ENCODE measurements at regions not wholly inside any gene's neighbourhood (a gene's known extent, or its start where the extent isn't known, plus 50 kb on each side); places are given as distances from the start of the nearest gene placed in this dataset.
A peak's percentile ranks its signal among the peaks of the same experiment; 100 is the strongest.
"Not testable (repeated sequence)": the region's sequence is repeated elsewhere in the genome, so short reads cannot be mapped to it uniquely, and the experiment has no call there.

- no peak for DNase-seq
Measured at GRCh38 chr5:41995193-41995592, 70.1 kb downstream of the FBXO4 start.

GRCh38 chr5:42001673-42002072, 76.6 kb downstream of the FBXO4 start:
- DNase-seq, result no peak

DNA sequence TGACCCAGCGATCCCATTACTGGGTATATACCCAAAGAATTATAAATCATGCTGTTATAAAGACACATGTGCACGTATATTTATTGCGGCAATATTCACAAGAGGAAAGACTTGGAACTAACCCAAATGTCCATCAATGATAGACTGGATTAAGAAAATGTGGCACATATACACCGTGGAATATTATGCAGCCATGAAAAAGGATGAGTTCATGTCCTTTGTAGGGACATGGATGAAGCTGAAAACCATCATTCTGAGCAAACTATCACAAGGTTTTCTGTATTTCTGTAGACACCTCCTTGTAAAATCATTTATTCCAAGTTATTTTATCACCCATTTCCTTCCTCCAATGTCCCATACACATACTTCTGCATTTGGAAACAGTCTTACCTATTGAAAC, 78.8 kb downstream of the FBXO4 start:
- not testable (repeated sequence) for DNase-seq

GRCh38 chr5:42005561-42006153, 80.6 kb downstream of the FBXO4 start:
- DNase-seq, result no peak

DNA sequence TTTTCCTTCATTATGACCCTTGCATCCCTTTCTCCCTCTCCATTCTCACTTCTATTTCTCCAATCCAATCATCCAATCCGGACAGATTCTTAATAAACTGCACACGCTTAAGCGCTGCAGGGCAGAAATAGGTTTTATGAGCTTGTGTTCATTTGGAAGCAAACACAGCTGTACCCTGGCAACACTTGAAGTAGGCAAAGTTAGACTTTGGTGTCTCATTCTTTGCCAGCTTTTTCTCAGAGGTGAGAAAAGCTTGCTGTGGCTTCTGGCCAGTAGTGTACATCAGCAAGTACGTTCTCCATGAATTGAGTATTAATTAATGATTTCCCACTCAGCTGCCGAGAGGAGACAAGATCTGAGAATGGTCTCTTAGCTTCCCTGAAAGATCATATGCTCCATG, 88.5 kb downstream of the FBXO4 start:
- DNase-seq, result no peak

DNA sequence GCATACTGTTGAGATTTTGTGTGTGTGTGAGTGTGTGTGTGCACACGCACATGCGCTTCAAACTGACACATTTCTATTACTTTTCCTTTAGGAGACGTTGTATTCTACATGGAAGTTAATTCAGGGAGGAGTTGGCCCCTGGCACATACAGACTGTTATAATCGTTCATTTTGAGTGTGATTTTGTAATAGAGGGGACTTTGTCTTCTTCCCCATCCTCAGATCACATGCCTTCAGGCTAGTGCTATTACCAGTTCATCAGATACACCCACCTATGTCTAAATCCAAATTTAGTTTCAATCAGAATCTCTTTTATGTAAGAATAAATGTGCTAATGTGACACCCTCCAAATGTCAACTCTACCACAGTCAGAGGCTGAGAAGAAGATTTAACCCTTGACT, 90.2 kb downstream of the FBXO4 start:
- DNase-seq, result no peak

GRCh38 chr5:42015681-42016080, 90.6 kb downstream of the FBXO4 start:
- no peak for DNase-seq

DNA sequence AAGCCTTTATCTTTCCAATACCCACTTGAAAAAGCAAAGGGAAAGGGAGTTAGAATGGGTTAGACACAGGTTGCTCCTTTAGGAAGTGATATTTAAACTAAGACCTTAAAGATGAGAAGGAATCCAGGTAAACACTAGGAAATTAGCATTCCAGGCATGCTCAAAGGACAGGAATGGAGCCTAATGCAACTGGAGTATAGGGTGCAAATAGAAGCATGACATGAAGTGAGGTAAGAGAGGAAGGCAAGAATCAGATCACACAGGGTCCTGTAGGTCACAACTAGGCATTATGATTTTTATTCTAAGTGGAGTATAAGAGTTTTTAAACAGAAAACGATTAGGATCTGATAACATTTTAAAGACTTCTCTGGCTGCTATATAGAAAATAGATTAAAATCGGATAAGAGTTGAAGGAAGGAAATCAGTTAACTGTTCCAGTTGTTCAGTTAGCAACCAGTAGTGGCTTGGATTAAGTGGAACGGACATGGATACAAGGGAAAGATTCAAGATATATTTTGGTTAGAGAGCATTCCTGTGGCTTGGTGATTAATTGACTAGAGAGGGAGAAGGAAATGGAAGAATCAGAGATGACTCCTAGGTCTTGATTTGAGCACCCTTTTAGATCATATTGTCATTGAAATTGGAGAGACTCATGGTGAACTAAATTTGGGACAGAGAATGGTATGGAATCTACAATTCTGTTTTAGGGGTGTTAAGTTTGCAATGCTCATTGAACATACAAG, 95.9 kb downstream of the FBXO4 start:
- DNase-seq, result no peak

DNA sequence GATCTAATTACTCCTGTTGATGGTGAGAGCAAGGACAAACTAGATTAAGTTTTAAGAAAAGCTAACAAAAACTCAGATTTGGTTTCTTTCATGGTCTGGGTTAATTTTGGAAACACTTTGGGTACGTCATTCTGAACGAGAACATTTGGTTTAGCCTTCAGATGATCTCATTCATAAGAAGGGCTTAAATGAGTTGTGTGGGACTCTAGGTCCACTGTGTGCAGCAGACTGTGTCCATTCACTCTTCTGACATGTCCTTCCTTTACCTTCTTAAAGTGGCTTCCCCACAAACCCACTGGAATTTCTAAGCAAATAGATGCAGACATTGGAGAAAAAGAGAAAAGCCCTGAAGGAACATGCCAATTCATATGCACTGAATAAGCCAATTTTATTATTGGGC, 96.8 kb downstream of the FBXO4 start:
- DNase-seq, result no peak

DNA sequence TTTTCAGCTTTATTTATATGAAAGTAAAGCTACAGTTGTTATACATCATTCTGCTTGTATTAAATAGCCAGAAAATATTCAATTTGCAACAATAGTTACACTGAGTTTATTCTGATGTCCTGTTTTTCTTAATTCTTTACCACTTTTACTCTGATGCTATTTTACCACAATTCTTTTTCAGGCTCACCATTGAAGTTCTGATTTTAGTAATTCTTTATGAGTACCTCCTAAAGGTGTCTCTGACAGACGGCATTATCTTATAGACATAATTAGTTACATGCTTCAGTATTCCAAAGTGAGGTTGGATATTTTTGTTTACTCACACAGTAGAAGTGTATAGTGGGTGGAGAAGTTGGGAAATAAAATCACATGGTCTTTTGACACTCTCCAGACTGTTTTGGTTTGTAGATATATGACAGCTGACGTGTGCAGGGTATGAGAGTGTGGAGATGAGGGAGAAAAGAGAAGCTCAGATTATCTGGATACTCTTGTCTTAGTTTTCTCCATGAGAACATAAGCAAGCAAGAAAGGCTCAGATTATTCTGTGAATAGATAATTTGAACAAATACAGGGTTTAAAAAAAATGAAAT, 97.4 kb downstream of the FBXO4 start:
- no peak for DNase-seq

DNA sequence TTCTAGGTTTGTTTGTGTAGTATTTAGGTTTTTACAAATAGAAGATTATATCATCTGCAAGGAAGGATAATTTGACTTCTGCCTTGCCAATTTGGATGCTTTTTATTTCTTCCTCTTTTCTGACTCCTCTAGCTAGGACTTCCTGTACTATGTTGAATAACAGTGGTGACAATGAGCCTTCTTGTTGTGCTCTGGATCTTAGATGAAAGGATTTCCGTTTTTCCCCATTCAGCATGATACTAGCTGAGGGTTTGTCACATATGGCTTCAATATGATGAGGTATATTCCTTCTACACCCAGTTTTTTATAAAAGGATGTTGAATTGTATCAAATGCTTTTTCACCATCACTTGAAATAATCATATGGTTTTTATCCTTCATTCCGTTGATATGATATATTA, 101.4 kb downstream of the FBXO4 start:
- no peak for DNase-seq

- DNase-seq, result no peak
Measured at GRCh38 chr5:42032137-42032536, 107.1 kb downstream of the FBXO4 start.

DNA sequence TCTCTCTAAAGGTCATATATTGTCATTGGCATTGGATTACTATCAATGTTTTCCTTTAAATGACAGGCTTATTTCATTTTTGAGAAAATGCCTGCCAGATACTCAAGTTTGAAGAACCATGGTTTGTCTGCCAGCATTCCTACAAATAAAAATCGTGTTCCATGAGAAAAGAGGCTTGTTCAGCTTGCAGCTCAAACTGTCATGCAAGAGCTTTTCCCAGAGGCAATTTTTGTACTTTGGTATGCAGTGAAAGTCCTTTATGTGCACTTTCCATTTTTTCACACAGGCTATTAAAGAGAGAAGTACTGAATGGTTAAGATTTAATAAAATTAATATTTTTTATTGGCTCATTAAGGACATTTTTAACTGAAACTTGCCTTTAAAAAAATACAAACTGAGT, 110.4 kb downstream of the FBXO4 start:
- no peak for DNase-seq

GRCh38 chr5:42036379-42036778, 111.3 kb downstream of the FBXO4 start:
- DNase-seq, result no peak

DNA sequence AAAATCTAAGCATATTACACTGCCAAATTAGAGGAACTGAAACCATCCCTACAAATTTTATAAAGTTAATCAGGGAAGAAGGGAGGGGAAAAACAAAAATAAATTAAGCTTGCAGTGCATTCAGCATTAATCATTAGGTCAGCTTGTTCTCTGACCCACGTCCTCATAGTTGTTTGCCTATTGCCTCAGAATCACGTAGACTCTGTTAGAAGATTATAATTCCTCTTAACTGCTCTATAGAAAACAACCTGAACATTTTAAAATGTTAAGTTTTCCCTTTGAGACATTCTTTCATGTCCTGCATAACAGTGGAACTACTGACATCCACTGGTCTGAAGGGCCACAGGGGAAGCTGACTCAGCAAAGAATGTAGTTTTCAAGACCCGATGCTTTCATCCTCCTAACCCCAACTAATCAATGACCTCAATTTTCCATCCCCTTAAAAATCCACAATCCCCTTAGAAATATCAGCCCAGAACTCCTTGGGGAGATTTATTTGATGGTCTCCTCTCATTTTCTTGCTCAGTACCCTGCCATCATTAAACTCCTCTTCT, 112.4 kb downstream of the FBXO4 start:
- DNase-seq, result no peak

DNA sequence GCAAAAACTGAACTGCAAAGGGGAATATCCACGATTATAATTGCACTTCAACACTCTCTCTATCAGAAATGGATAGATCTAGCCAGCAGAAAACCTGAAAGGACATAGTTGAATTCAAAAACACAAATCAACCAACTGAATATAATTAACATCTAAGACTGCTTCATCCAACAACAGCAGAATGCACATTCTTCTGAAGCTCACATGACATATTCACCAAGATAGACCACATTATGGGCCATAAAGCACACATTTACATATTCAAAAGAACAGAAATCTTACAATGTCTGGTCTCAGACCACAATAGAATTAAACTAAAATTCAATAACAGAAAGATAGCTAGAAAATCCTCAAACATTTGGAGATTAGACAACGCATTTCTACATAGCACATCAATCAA, 118.3 kb downstream of the FBXO4 start:
- DNase-seq, result no peak

GRCh38 chr5:42057254-42057690, 132.2 kb downstream of the FBXO4 start:
- peak; percentile 37 to 60 for DNase-seq

DNA sequence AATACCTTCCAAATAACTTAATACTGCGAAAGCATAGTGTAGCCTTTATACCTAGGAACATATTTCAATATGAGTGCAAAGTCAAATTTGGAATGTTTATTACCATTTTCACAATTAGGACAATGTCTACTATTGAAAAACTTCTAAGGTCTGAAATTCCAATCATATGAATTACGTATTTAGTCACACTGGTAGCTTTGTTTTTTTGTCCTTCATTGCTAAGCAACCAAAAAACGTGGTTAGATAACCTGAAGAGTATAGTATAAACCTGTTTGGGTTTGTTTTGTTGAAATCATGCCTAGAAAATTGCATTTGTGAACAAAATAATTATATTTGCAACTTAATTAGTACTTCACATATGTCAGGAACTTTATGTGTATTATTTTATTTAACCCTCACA, 134.2 kb downstream of the FBXO4 start:
- no peak for DNase-seq

GRCh38 chr5:42059778-42060464, 134.8 kb downstream of the FBXO4 start:
- DNase-seq, result no peak

GRCh38 chr5:42061121-42061520, 136.0 kb downstream of the FBXO4 start:
- DNase-seq, result no peak

DNA sequence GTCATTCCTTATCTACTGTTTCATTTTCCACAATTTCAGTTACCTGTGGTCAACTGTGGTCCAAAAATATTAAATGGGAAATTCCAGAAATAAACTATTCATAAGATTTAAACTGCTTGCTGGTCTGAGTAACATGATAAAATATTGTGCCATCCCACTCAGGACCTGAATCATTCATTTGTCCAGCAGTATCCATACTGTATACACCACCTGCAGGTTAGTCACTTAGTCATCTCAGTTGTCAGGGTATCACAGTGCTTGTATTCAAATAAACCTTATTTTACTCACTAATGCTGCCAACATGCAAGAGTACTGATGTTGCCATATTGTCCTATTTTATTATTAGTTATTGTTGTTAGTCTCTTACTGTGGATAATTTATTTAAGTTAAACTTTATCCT, 139.7 kb downstream of the FBXO4 start:
- DNase-seq, result no peak

- DNase-seq, result no peak
Measured at GRCh38 chr5:42066131-42066530, 141.1 kb downstream of the FBXO4 start.

- DNase-seq, result no peak
Measured at GRCh38 chr5:42074353-42074752, 149.3 kb downstream of the FBXO4 start.

- DNase-seq, result no peak
Measured at GRCh38 chr5:42089705-42090104, 164.6 kb downstream of the FBXO4 start.

All from CD4-positive, alpha-beta T cell treated with Interleukin-1 beta for 1 hour (primary cell).